Peyer's patch (tissue), 4 donors: ENCODE measurements at regions not wholly inside any gene's neighbourhood (a gene's known extent, or its start where the extent isn't known, plus 50 kb on each side); places are given as distances from the start of the nearest gene placed in this dataset.

ENCODE experiments used
- DNase-seq, 3 donors: peaks; one replicate each; pipeline ENCODE4 v3.0.0-alpha.2; 2017 to 2019
- H3K27ac ChIP-seq, 4 donors: fragments of 200-600 bp; sonication (generic); one replicate each; pipeline ENCODE4 v1.5.1; 2016 to 2019
- H3K27me3 ChIP-seq, 2 donors: fragments of 200-600 bp; sonication (generic); one replicate each; pipeline ENCODE4 v1.5.1; 2019
- H3K36me3 ChIP-seq, 3 donors: fragments of 200-600 bp; sonication (generic); one replicate each; pipeline ENCODE4 v1.5.1; 2016 to 2019
- H3K4me1 ChIP-seq, 4 donors: fragments of 200-600 bp; sonication (generic); one replicate each; pipeline ENCODE4 v1.5.1; 2016 to 2019
- H3K4me3 ChIP-seq, 4 donors: fragments of 200-600 bp; sonication (generic); 1 replicate in 3 of 4; 2 replicates in 1 of 4; pipeline ENCODE4 v1.5.1; 2016 to 2019; ENCODE audit warnings: mild to moderate bottlenecking in 1 of 4
- H3K9me3 ChIP-seq, 4 donors: fragments of 200-600 bp; sonication (generic); one replicate each; pipeline ENCODE4 v1.5.1; 2016 to 2019; ENCODE audit warnings: mild to moderate bottlenecking in 1 of 4
- CTCF ChIP-seq, 6 experiments: fragments of 450-650 bp in 4 of 6; fragments of 200-600 bp in 2 of 6; sonication (generic) in 1 of 6; IDR thresholded peaks; one replicate each; pipeline ENCODE4 v1.5.1; 2017 to 2019; ENCODE audit warnings: antibody characterized with exemption in 6 of 6, mild to moderate bottlenecking in 3 of 6, moderate library complexity in 1 of 6
- POLR2A ChIP-seq, 2 donors: fragments of 450-650 bp; IDR thresholded peaks; one replicate each; pipeline ENCODE4 v1.5.1; 2017; ENCODE audit warnings: antibody characterized with exemption in 2 of 2, mild to moderate bottlenecking in 2 of 2, moderate library complexity in 2 of 2

GRCh38 chr3:14335774-14336748 is 66.3 kb upstream of the SLC6A6 start:
- Histone ChIP-seq H3K9me3 (no peaks in the 10 kb centered on the region), H3K4me1 (peaks cover 0 to 2% (median 0%) of the 10 kb centered on the region in 4 donors), H3K4me3 (no peak overlapping the region), H3K27me3 (no peaks in the 10 kb centered on the region), H3K27ac (no peak overlapping the region), H3K36me3 (no peaks in the 10 kb centered on the region)
- no peak for TF ChIP-seq POLR2A (IDR thresholded peaks at IDR 0.05)
- no peak for TF ChIP-seq CTCF (IDR thresholded peaks at IDR 0.05)
- peak in 1 of 3 donors; percentile 55 for DNase-seq

- no peaks in the 10 kb centered on the region for H3K36me3 ChIP-seq
- TF ChIP-seq POLR2A (IDR thresholded peaks at IDR 0.05) (no peak), CTCF (IDR thresholded peaks at IDR 0.05) (no peak)
- H3K27ac ChIP-seq: no peak overlapping the region
- DNase-seq: no peak
- H3K9me3 ChIP-seq: no peaks in the 10 kb centered on the region
- H3K4me3 ChIP-seq: no peak overlapping the region
- no peaks in the 10 kb centered on the region for H3K27me3 ChIP-seq
- H3K4me1 ChIP-seq: no peaks in the 10 kb centered on the region
Observed at GRCh38 chr3:14336749-14337598, 65.4 kb upstream of the SLC6A6 start.

DNA sequence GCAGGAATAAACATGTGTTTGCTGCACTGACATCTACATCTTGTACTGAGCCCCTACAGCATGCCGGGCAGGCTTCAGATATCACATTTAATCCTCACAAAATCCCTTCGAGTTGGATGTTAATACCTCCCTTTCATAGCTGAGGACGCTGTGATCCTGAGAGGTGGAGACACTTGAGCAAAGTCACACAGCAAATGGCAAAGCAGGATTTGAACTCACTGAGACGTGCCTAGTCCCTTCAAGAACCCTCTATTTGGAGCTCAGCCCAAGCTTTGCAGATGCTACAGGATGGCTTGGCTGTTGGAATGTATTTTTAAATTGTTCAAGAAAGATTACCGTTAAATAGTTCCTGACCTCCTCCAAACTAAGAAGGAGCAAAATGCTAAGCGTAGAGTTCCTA is 64.6 kb upstream of the SLC6A6 start:
- H3K4me3 ChIP-seq: no peak overlapping the region
- H3K36me3 ChIP-seq: no peaks in the 10 kb centered on the region
- no peak for DNase-seq
- H3K27ac ChIP-seq: no peak overlapping the region
- H3K27me3 ChIP-seq: no peaks in the 10 kb centered on the region
- no peaks in the 10 kb centered on the region for H3K4me1 ChIP-seq
- TF ChIP-seq POLR2A (IDR thresholded peaks at IDR 0.05) (no peak), CTCF (IDR thresholded peaks at IDR 0.05) (no peak)
- H3K9me3 ChIP-seq: no peaks in the 10 kb centered on the region

GRCh38 chr3:14338242-14338641 is 64.2 kb upstream of the SLC6A6 start:
- Histone ChIP-seq H3K27ac (no peak overlapping the region), H3K4me1 (no peaks in the 10 kb centered on the region), H3K4me3 (no peak overlapping the region), H3K36me3 (no peaks in the 10 kb centered on the region), H3K9me3 (no peaks in the 10 kb centered on the region), H3K27me3 (no peaks in the 10 kb centered on the region)
- no peak for TF ChIP-seq POLR2A (IDR thresholded peaks at IDR 0.05)
- no peak for TF ChIP-seq CTCF (IDR thresholded peaks at IDR 0.05)
- no peak for DNase-seq

DNA sequence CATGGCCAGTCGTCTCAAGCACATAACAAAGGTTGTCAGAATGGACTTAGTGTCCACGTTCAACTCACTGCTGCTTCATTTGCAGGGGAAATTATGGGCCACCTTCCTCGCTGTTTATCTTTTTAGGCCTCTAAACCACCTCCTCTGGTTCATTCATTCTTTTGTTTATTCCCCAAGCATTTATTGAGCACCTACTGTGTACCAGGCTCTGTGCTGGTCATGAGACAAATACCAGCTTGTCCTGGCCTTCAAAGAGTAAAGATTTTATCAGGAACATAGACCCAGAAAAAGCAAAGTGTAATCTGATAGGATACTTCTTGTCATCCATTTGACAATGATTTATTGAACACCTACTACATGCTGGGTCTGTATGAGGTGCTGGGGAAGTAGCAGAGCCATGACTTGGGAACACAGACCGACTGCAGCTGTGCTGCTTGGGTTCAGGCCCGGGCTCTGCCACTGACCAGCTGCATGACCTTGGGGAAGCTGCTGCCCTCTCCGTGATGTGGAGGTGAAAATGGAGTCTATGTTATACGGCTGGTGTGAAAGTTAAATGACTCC is 63.4 kb upstream of the SLC6A6 start:
- no peaks in the 10 kb centered on the region for H3K4me1 ChIP-seq
- no peak overlapping the region for H3K27ac ChIP-seq
- no peak for DNase-seq
- H3K4me3 ChIP-seq: no peak overlapping the region
- no peaks in the 10 kb centered on the region for H3K9me3 ChIP-seq
- no peaks in the 10 kb centered on the region for H3K36me3 ChIP-seq
- no peaks in the 10 kb centered on the region for H3K27me3 ChIP-seq
- TF ChIP-seq CTCF (IDR thresholded peaks at IDR 0.05) (no peak), POLR2A (IDR thresholded peaks at IDR 0.05) (no peak)
